Glutamatergic neuron (in vitro differentiated cells): ENCODE measurements at regions not wholly inside any gene's neighbourhood (a gene's known extent, or its start where the extent isn't known, plus 50 kb on each side); places are given as distances from the start of the nearest gene placed in this dataset.

Source experiments
- DNase-seq: peaks from one replicate; pipeline ENCODE4 v3.0.0; 2022
- H3K27ac Mint-ChIP-seq: one replicate; pipeline ENCODE4 v1.8.0; 2020; ENCODE audit warnings: mild to moderate bottlenecking, mixed read lengths, inconsistent platforms; ENCODE audit not compliant: unreplicated experiment
- H3K27me3 Mint-ChIP-seq: one replicate; pipeline ENCODE4 v1.8.0; 2020; ENCODE audit warnings: mild to moderate bottlenecking, moderate library complexity, mixed read lengths, inconsistent platforms; ENCODE audit not compliant: unreplicated experiment
- H3K36me3 Mint-ChIP-seq: one replicate; pipeline ENCODE4 v1.8.0; 2020; ENCODE audit warnings: mild to moderate bottlenecking, mixed read lengths, inconsistent platforms; ENCODE audit not compliant: unreplicated experiment
- H3K4me1 Mint-ChIP-seq: one replicate; pipeline ENCODE4 v1.8.0; 2020; ENCODE audit warnings: mild to moderate bottlenecking, low read depth, mixed read lengths, inconsistent platforms; ENCODE audit not compliant: unreplicated experiment
- H3K4me3 Mint-ChIP-seq: one replicate; pipeline ENCODE4 v1.8.0; 2020; ENCODE audit warnings: mild to moderate bottlenecking, mixed read lengths, inconsistent platforms; ENCODE audit not compliant: unreplicated experiment
- H3K9me3 Mint-ChIP-seq: one replicate; pipeline ENCODE4 v1.8.0; 2020; ENCODE audit warnings: mild to moderate bottlenecking, moderate library complexity, mixed read lengths, inconsistent platforms; ENCODE audit not compliant: unreplicated experiment
- CTCF ChIP-seq: fragments of 200-600 bp; sonication (generic); IDR thresholded peaks from one replicate; pipeline ENCODE4 v1.5.0; 2021; ENCODE audit not compliant: partially characterized antibody, unreplicated experiment

GRCh38 chr4:63795301-63795700 is 613.9 kb downstream of the TECRL start:
- no peak overlapping the region for H3K4me3 Mint-ChIP-seq
- H3K4me1 Mint-ChIP-seq = no peaks in the 10 kb centered on the region
- no peaks in the 10 kb centered on the region for H3K36me3 Mint-ChIP-seq
- H3K27ac Mint-ChIP-seq = no peak overlapping the region
- DNase-seq = no peak
- no peaks in the 10 kb centered on the region for H3K27me3 Mint-ChIP-seq
- H3K9me3 Mint-ChIP-seq = no peaks in the 10 kb centered on the region
- no peak for TF ChIP-seq CTCF

- Mint-ChIP-seq H3K27me3 (no peaks in the 10 kb centered on the region), H3K36me3 (no peaks in the 10 kb centered on the region), H3K9me3 (no peaks in the 10 kb centered on the region), H3K27ac (no peak overlapping the region), H3K4me3 (no peak overlapping the region), H3K4me1 (no peaks in the 10 kb centered on the region)
- no peak for TF ChIP-seq CTCF
- no peak for DNase-seq
These were observed 618.9 kb downstream of the TECRL start for GRCh38 chr4:63790377-63790776.

- Mint-ChIP-seq H3K27ac (no peak overlapping the region), H3K4me3 (no peak overlapping the region), H3K36me3 (no peaks in the 10 kb centered on the region), H3K4me1 (no peaks in the 10 kb centered on the region), H3K9me3 (no peaks in the 10 kb centered on the region), H3K27me3 (no peaks in the 10 kb centered on the region)
- DNase-seq = no peak
- no peak for TF ChIP-seq CTCF
These were observed 621.0 kb downstream of the TECRL start for GRCh38 chr4:63788271-63788670.

GRCh38 chr4:63787326-63787725 is 621.9 kb downstream of the TECRL start:
- no peak for DNase-seq
- Mint-ChIP-seq H3K4me1 (no peaks in the 10 kb centered on the region), H3K36me3 (no peaks in the 10 kb centered on the region), H3K27me3 (no peaks in the 10 kb centered on the region), H3K27ac (no peak overlapping the region), H3K4me3 (no peak overlapping the region), H3K9me3 (no peaks in the 10 kb centered on the region)
- no peak for TF ChIP-seq CTCF

- TF ChIP-seq CTCF = no peak
- no peaks in the 10 kb centered on the region for H3K27me3 Mint-ChIP-seq
- no peak for DNase-seq
- H3K4me3 Mint-ChIP-seq = no peak overlapping the region
- H3K36me3 Mint-ChIP-seq = no peaks in the 10 kb centered on the region
- H3K9me3 Mint-ChIP-seq = no peaks in the 10 kb centered on the region
- H3K27ac Mint-ChIP-seq = no peak overlapping the region
- H3K4me1 Mint-ChIP-seq = no peaks in the 10 kb centered on the region
These were observed 623.1 kb downstream of the TECRL start for GRCh38 chr4:63786171-63786570.
